T follicular helper cell (primary cell): ENCODE measurements at regions not wholly inside any gene's neighbourhood (a gene's known extent, or its start where the extent isn't known, plus 50 kb on each side); places are given as distances from the start of the nearest gene placed in this dataset.

Source experiments
- DNase-seq: peaks from one replicate; pipeline ENCODE4 v3.0.0-alpha.2; 2020; ENCODE audit warnings: low read depth

DNA sequence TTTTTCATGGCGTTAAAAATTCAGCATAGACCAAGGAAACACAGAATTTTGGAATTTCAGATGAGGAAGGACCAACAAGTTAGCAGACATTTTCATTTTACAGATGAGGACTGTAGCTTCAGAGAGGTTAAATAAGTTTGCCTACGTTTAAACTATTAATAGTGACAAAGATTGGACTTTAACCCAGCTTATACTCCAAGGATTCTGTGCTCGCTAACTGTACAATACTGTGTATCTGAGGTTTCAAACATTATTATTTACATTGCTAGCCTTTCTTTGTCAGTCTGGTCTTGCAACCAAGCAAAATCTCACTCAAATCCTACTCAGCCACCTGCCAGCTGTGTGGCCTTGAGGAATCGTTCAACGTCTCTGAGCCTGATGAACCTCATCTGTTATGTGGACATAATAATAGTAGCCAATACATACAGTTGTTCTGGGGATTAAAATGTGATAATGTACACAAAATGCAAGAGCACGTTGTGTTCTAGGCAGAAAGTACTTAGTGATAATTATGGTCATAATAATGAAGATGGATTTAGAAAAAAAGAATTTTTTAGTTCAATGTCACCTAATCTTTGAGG, 462.4 kb upstream of the TRIB2 start:
- no peak for DNase-seq

DNA sequence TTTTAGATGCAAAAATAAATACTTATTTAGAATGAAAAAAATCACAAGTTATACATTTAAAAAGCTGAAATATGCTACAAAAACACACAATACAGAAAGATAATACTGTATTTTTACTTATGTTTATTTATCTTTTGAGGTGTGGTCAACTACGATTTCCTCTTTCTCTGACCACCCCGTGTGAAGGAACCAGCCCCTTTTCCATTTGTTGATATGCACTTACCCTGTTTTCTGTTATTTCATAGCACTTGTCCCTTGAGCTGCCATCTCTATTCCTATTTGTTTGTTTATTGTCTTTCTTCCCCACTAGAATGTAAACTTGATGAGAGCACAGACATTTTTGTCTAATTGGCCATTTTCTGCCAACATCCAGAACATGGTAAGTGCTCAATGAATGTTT, 460.5 kb upstream of the TRIB2 start:
- DNase-seq, result no peak

DNA sequence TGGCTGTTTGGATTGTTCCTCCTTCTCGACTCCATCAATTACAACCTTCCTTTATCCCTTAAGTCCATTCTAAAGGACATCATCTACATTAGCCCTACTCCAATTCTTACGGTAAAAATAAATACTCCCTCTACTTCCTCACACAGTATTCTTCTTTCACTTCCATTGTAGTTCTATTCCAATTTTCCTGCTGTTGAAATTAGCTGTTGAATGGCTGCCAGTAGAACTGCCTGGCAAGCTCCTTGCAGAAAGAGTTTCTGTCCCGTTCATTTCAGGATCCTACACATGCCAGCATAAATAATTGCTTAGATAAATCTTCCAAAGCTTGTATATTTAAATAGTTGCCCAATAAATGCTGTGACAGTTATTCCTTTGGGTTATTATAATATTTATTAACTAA, 459.3 kb upstream of the TRIB2 start:
- no peak for DNase-seq

DNA sequence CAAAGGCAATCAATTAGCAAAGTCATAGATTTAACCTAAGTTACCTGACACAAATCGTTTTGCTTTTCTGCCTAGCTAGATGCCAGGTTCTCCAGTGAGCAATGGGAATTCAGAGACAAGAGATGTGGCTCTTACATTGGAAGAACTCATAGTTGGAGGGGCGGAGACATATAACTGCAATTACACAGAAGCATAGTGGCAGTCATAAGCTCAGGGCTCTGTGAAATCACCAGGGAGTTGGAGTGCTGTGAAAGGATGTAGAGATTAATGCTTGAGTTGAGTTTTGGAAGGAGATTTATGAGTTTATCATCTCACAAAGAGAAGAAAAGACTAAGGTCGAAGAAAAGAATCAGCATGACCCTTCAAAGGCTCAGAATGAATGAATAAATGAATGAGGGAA, 457.2 kb upstream of the TRIB2 start:
- DNase-seq, result no peak

- DNase-seq, result no peak
These were observed 454.6 kb upstream of the TRIB2 start for GRCh38 chr2:12261986-12262680.

DNA sequence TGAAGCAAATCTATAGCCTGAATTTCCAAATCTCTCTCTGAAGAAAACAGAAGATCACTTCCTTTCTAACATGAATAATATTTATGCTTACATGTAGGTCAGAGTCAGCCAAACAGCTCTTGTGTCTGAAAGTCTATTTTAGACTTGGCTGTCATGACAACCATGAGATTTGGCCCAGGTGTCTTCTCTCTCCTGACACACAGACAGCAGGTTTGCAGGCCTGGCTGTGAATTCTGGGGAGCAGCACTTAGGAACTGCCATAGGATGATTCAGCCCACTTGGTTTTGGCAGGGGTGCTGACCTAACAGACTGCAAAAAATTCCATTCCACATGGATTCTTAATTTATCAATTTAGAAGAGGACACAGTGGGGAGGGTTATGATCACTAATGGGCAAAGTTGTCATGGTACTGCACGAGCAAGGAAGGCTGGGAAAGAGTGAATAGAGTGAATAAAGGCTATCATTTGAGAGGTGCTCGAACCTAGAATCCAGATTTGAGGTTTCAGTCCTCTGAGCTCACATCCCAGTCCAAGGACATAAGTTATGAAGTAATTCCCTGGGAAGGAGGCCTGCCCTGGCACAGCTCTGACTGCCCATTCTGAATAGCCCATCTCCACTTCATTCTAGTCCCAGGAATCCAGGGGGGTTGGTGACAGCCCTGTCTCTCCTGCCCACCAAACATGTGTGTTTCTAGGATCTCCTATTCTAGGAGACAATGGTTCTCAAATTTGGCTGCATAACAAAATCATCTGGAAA, 453.9 kb upstream of the TRIB2 start:
- no peak for DNase-seq

DNA sequence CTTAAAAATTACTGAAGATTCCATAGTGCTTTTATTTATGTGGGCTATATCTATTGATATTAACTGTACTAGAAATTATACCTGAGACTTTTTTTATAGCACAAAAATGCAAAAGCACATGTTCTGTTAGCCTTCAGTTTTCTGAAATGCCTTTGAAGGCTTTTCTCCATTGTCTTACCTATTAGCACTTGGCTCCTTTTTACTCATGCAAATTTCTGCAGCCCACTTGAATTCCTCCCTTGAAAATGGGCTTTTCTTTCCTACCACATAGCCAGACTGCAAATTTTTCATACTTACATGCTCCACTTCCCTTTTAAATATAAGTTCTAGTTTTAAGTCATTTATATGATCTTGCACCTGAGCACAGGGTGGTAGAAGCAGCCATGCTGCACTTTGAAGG, 453.0 kb upstream of the TRIB2 start:
- DNase-seq, result no peak

DNA sequence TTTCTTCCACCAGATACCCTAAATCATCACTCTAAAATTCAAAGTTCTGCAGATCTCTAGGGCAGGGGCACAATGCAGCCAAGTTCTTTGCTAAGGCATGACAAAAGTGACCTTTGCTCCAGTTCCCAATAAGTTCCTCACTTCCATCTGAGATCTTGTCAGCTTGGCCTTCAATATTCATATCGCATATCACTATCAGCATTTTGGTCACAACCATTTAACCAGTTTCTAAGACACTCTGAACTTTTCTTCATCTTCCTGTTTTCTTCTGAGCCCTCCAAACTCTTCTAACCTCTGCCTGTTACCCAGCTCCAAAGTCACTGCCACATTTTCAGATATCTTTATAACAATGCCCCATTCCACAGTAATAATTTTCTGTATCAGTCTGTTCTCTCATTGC, 452.6 kb upstream of the TRIB2 start:
- no peak for DNase-seq

- no peak for DNase-seq
These were observed 451.1 kb upstream of the TRIB2 start for GRCh38 chr2:12265646-12266045.

GRCh38 chr2:12267042-12267441, 449.7 kb upstream of the TRIB2 start:
- DNase-seq, result no peak

- no peak for DNase-seq
These were observed 447.4 kb upstream of the TRIB2 start for GRCh38 chr2:12269041-12269972.

GRCh38 chr2:12270876-12271588, 445.7 kb upstream of the TRIB2 start:
- DNase-seq, result no peak

GRCh38 chr2:12271589-12271984, 445.1 kb upstream of the TRIB2 start:
- DNase-seq, result no peak

DNA sequence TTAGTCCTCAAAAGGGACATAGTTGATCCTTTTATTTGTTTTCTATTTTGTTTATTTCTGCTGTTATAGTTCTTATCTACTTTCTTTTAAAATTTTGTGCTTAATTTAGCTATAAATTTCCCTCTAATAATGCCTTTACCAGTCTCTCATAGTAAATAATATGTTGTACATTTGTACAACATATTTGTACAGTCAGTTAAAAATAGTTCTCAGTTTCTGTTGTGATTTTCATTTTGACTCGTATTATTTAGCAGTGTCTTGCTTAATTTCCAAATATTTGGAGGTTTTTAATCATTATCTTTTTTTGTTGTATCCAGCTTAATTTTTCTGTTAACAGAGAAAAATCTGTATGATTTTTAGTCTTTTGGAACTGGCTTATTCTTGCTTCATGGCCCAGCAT, 443.6 kb upstream of the TRIB2 start:
- DNase-seq, result no peak

GRCh38 chr2:12274591-12274990, 442.1 kb upstream of the TRIB2 start:
- DNase-seq, result no peak

DNA sequence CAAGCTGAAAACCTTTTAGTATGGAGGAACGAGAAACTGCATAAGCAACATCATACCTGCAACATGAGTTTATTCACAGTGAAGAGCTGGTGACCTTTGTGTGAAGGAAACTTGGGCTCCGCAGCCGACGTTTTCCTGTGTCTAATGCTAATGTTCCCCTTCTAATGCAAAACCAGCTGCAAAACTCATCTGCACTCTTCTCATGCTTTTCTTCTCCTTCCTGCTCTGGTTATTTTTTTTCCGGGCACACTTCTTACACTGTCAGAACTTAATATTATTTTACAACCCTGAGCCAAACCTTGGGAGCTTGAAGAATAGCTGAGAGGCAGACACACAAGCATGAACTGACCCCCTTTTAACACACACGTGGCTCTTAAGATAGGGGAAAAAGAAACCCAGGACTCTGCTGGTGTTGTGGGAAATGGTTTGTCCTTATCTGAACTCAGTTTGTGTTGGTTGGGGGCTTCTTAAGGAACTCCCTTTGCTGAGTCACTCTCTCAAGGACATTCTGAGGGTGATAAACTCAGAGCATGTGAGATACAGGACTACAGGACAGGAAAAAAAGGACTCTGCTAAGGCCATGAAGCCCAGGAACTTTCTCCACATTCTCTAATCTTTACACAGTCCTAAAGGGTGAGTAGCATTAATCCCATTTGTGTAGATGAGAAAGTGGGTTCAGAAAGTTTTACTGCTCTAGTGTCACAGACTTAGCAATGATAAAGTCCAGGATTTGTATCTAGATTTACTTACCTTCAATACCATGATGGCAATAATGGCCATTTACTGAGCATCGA, 439.3 kb upstream of the TRIB2 start:
- DNase-seq, result no peak

GRCh38 chr2:12278217-12278750, 438.5 kb upstream of the TRIB2 start:
- DNase-seq, result no peak

DNA sequence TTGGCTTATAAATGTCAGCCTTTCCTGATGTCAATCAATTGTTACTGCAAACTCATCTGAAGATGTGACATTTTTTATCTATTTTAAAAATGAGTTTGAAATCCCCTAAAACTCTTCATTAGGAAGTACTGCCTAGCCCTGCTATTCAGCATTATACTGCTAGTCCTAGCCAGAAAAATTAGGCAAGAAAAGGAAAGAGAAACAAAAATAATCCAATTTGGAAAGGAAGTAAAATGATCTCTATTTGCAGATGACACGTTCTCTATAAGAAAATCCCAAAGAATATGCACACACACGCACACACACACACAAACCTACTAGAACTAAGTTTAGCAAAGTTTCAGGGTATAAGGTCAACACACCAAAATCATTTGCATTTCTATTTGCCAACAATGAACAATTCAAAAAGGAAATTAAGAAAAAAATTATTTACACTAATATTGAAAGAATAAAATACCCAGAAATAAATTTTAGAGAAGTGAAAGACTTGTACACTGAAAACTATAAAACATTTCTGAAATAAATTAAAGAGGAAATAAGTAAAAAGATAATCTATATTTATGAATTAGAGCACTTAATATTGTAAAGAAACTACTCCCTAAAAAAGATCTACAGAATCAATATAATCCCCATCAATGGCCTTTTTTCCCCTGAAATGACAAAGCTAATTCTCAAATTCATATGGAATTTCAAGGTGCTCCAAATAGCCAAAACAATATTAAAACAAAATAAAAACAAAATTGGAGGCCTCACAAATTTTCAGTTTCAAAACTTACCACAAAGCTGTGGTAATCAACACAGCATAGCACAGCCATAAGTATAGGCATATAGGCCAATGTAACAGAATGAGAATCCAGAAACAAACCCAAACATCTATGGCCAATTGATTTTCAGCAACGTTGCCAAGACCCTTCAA, 433.7 kb upstream of the TRIB2 start:
- no peak for DNase-seq

DNA sequence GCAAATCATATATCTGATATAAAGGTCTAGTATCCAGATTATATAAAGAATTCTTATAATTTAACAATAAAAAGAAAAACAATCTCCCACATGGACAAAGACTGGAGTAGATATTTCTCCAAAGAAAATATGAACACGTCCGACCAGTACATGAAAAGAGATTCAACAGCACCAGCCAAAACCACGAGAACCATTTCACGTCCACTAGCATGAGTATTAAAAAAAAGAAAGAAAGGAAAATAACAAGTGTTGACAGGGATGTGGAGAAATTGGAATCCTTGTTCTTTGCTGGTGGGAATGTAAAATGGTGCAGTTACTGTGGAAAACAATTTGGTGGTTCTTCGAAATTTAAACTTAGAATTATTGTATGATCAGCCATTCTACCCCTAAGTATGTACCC, 432.7 kb upstream of the TRIB2 start:
- no peak for DNase-seq
